H9 (cell line): ENCODE measurements at regions not wholly inside any gene's neighbourhood (a gene's known extent, or its start where the extent isn't known, plus 50 kb on each side); places are given as distances from the start of the nearest gene placed in this dataset.

Source experiments
- DNase-seq: peaks from one replicate; pipeline ENCODE4 v3.0.0-alpha.2; 2017
- H2AFZ ChIP-seq: one replicate; pipeline ENCODE4 v1.6.1; 2013; ENCODE audit warnings: mild to moderate bottlenecking, low read length, control low read depth, moderate library complexity
- H2AK5ac ChIP-seq: 2 replicates; pipeline ENCODE4 v1.6.1; 2013; ENCODE audit warnings: low read length, control low read depth, mixed read lengths; ENCODE audit not compliant: insufficient read length
- H2BK120ac ChIP-seq: one replicate; pipeline ENCODE4 v1.6.1; 2013; ENCODE audit warnings: low read depth, mild to moderate bottlenecking, low read length, control low read depth, inconsistent platforms; ENCODE audit not compliant: poor library complexity, severe bottlenecking
- H2BK12ac ChIP-seq: 2 replicates; pipeline ENCODE4 v1.6.1; 2013; ENCODE audit warnings: low read length, control low read depth, mixed read lengths, low read depth; ENCODE audit not compliant: insufficient read length
- H2BK15ac ChIP-seq: 2 replicates; pipeline ENCODE4 v1.6.1; 2013; ENCODE audit warnings: low read depth, low read length, control low read depth
- H2BK20ac ChIP-seq: one replicate; pipeline ENCODE4 v1.6.1; 2013; ENCODE audit warnings: low read depth, mild to moderate bottlenecking, low read length, control low read depth, inconsistent platforms; ENCODE audit not compliant: poor library complexity, severe bottlenecking
- H2BK5ac ChIP-seq: 2 replicates; pipeline ENCODE4 v1.6.1; 2013; ENCODE audit warnings: low read length, control low read depth, mixed read lengths; ENCODE audit not compliant: insufficient read length
- H3K14ac ChIP-seq: 2 replicates; pipeline ENCODE4 v1.6.1; 2013; ENCODE audit warnings: low read length, control low read depth; ENCODE audit not compliant: insufficient read depth
- H3K18ac ChIP-seq: 2 replicates; pipeline ENCODE4 v1.6.1; 2013; ENCODE audit warnings: low read depth, mild to moderate bottlenecking, mixed read lengths, low read length, control low read depth; ENCODE audit not compliant: insufficient read length
- H3K23ac ChIP-seq: 2 replicates; pipeline ENCODE4 v1.6.1; 2013; ENCODE audit warnings: low read length, control low read depth, mixed read lengths, low read depth; ENCODE audit not compliant: insufficient read length
- H3K23me2 ChIP-seq: 2 replicates; pipeline ENCODE4 v1.6.1; 2013; ENCODE audit warnings: low read depth, mild to moderate bottlenecking, mixed read lengths, low read length, control low read depth; ENCODE audit not compliant: insufficient read length, poor library complexity, severe bottlenecking
- H3K27ac ChIP-seq: 2 replicates; pipeline ENCODE4 v1.5.1; 2013; ENCODE audit warnings: low read length, control low read depth, mixed read lengths, low read depth; ENCODE audit not compliant: insufficient read length
- H3K27me3 ChIP-seq: 2 replicates; pipeline ENCODE4 v1.6.1; 2013; ENCODE audit warnings: low read length, control low read depth, inconsistent platforms; ENCODE audit not compliant: insufficient read depth
- H3K4ac ChIP-seq: 2 replicates; pipeline ENCODE4 v1.6.1; 2013; ENCODE audit warnings: low read depth, mild to moderate bottlenecking, control low read depth, inconsistent platforms, low read length, moderate library complexity
- H3K4me1 ChIP-seq: 2 replicates; pipeline ENCODE4 v1.6.1; 2013; ENCODE audit warnings: low read length, control low read depth, inconsistent platforms; ENCODE audit not compliant: insufficient read depth
- H3K4me2 ChIP-seq: 2 replicates; pipeline ENCODE4 v1.6.1; 2013; ENCODE audit warnings: low read length, control low read depth, mixed read lengths; ENCODE audit not compliant: insufficient read length, insufficient read depth
- H3K56ac ChIP-seq: 2 replicates; pipeline ENCODE4 v1.6.1; 2013; ENCODE audit warnings: low read depth, mild to moderate bottlenecking, mixed read lengths, low read length, control low read depth; ENCODE audit not compliant: insufficient read length
- H3K79me1 ChIP-seq: 2 replicates; pipeline ENCODE4 v1.6.1; 2013; ENCODE audit warnings: low read depth, mild to moderate bottlenecking, moderate library complexity, low read length, control low read depth, inconsistent platforms; ENCODE audit not compliant: insufficient read depth, poor library complexity, severe bottlenecking
- H3K79me2 ChIP-seq: 2 replicates; pipeline ENCODE4 v1.6.1; 2013; ENCODE audit warnings: low read length, control low read depth, inconsistent platforms; ENCODE audit not compliant: insufficient read depth
- H3K9ac ChIP-seq: 2 replicates; pipeline ENCODE4 v1.6.1; 2013; ENCODE audit warnings: low read length, control low read depth, mixed read lengths; ENCODE audit not compliant: insufficient read length; ENCODE audit errors: extremely low read depth
- H3K9me3 ChIP-seq: one replicate; pipeline ENCODE4 v1.6.1; 2013; ENCODE audit warnings: low read depth, low read length, inconsistent platforms; ENCODE audit not compliant: control insufficient read depth
- H3T11ph ChIP-seq: one replicate; pipeline ENCODE4 v1.6.1; 2013; ENCODE audit warnings: mild to moderate bottlenecking, low read length, control low read depth, inconsistent platforms
- H4K20me1 ChIP-seq: one replicate; pipeline ENCODE4 v1.6.1; 2013; ENCODE audit not compliant: control insufficient read depth, insufficient read length, insufficient read depth
- H4K5ac ChIP-seq: 2 replicates; pipeline ENCODE4 v1.6.1; 2013; ENCODE audit warnings: low read depth, mild to moderate bottlenecking, mixed read lengths, low read length, control low read depth; ENCODE audit not compliant: insufficient read length
- H4K8ac ChIP-seq: replicated peaks from 2 replicates; pipeline ENCODE4 v1.6.1; 2013; ENCODE audit warnings: low read length, control low read depth, mixed read lengths, low read depth; ENCODE audit not compliant: insufficient read length
- H4K91ac ChIP-seq: 2 replicates; pipeline ENCODE4 v1.6.1; 2013; ENCODE audit warnings: low read depth, mild to moderate bottlenecking, moderate library complexity, mixed read lengths, low read length, control low read depth; ENCODE audit not compliant: insufficient read length
- H3K27ac Mint-ChIP-seq, 3 experiments: 2 replicates in 2 of 3; 3 replicates in 1 of 3; pipeline ENCODE4 v1.8.0; 2020 to 2021; ENCODE audit warnings: mixed read lengths in 3 of 3, mild to moderate bottlenecking in 1 of 3, moderate library complexity in 1 of 3
- H3K27me3 Mint-ChIP-seq: 2 replicates; pipeline ENCODE4 v1.8.0; 2021; ENCODE audit warnings: low read depth, mild to moderate bottlenecking, moderate library complexity, mixed read lengths
- H3K36me3 Mint-ChIP-seq, 3 experiments: 2 replicates in 2 of 3; 3 replicates in 1 of 3; pipeline ENCODE4 v1.8.0; 2020 to 2021; ENCODE audit warnings: low read depth in 3 of 3, mixed read lengths in 3 of 3; ENCODE audit not compliant: insufficient read depth in 1 of 3
- H3K4me1 Mint-ChIP-seq, 2 experiments: 2 replicates each; pipeline ENCODE4 v1.8.0; 2020; ENCODE audit warnings: mixed read lengths in 2 of 2
- H3K4me3 Mint-ChIP-seq, 2 experiments: 2 replicates in 1 of 2; 3 replicates in 1 of 2; pipeline ENCODE4 v1.8.0; 2020 to 2021; ENCODE audit warnings: mild to moderate bottlenecking in 2 of 2, mixed read lengths in 2 of 2, moderate library complexity in 1 of 2
- H3K9me3 Mint-ChIP-seq, 2 experiments: 2 replicates in 1 of 2; 3 replicates in 1 of 2; pipeline ENCODE4 v1.8.0; 2020; ENCODE audit warnings: mild to moderate bottlenecking in 2 of 2, mixed read lengths in 2 of 2, moderate library complexity in 1 of 2
- WGBS: extraction: QIAGEN DNeasy Blood & Tissue Kit; methylation state at CpG from one replicate; pipeline ENCODE4 v1.1.7; 2013; ENCODE audit warnings: missing lambda C conversion rate, low lambda C conversion rate, mixed read lengths; ENCODE audit not compliant: insufficient read length; ENCODE audit errors: extremely low coverage; 5-methylcytosine and 5-hydroxymethylcytosine counted together
- TF ChIP-seq, protein P1 (sequence below): fragments of 200-600 bp; sonication (generic); conservative IDR thresholded peaks from 3 replicates; pipeline ENCODE4 v1.8.0; 2021; ENCODE audit warnings: antibody characterized with exemption, mild to moderate bottlenecking

DNA sequence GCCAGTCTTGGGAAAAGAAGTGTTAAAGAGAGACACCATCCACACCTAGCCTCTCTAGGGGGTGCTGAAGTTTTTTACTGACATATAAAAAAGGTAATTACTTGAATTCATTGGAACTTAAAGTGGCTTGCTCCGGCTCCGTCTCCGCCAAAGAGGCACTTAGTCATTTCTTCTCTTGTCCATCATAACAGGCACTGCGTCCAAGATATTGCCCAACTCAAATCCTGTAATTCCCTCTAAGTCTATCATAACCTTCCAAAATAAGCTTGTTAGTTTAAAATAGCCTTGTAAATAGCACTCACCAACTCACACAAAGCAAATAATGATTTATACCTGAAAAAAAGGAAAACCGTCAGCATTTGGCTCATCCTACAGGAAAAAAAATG lies 160.5 kb downstream of the ZBTB18 start:
- no peak overlapping the region for H2BK120ac ChIP-seq
- no peak overlapping the region for H3K4me2 ChIP-seq
- H3K27ac ChIP-seq = no peak overlapping the region
- H2BK15ac ChIP-seq = no peak overlapping the region
- no peaks in the 10 kb centered on the region for H3K4me1 ChIP-seq
- no peaks in the 10 kb centered on the region for H3K23me2 ChIP-seq
- Mint-ChIP-seq H3K9me3 (peaks cover 3 to 9% of the 10 kb centered on the region in 2 experiments; a peak in 2 of 5 replicates), H3K36me3 (peaks cover 0 to 5% (median 1%) of the 10 kb centered on the region in 3 experiments; a peak in 2 of 7 replicates), H3K4me3 (no peak overlapping the region), H3K27ac (no peak overlapping the region), H3K4me1 (peaks cover 9 to 11% of the 10 kb centered on the region in 2 experiments), H3K27me3 (peaks cover 2% of the 10 kb centered on the region)
- H3K9ac ChIP-seq = no peak overlapping the region
- no peak overlapping the region for H3K14ac ChIP-seq
- no peak overlapping the region for H4K8ac ChIP-seq
- no peak overlapping the region for H2BK12ac ChIP-seq
- no peak overlapping the region for H2AK5ac ChIP-seq
- no peaks in the 10 kb centered on the region for H3K79me1 ChIP-seq
- H2BK5ac ChIP-seq = no peak overlapping the region
- no peak overlapping the region for H3K4ac ChIP-seq
- no peak overlapping the region for H3K56ac ChIP-seq
- no peaks in the 10 kb centered on the region for H3K9me3 ChIP-seq
- no peak overlapping the region for H3K23ac ChIP-seq
- H4K5ac ChIP-seq = no peak overlapping the region
- no peak for DNase-seq
- H4K20me1 ChIP-seq = no peaks in the 10 kb centered on the region
- no peaks in the 10 kb centered on the region for H3K27me3 ChIP-seq
- no peak overlapping the region for H2BK20ac ChIP-seq
- no peak overlapping the region for H3T11ph ChIP-seq
- WGBS = no CpG with 5 or more reads among the region's 5 CpGs
- no peak overlapping the region for H3K18ac ChIP-seq
- no peaks in the 10 kb centered on the region for H3K79me2 ChIP-seq
- H2AFZ ChIP-seq = no peak overlapping the region
- TF ChIP-seq, protein P1, sequence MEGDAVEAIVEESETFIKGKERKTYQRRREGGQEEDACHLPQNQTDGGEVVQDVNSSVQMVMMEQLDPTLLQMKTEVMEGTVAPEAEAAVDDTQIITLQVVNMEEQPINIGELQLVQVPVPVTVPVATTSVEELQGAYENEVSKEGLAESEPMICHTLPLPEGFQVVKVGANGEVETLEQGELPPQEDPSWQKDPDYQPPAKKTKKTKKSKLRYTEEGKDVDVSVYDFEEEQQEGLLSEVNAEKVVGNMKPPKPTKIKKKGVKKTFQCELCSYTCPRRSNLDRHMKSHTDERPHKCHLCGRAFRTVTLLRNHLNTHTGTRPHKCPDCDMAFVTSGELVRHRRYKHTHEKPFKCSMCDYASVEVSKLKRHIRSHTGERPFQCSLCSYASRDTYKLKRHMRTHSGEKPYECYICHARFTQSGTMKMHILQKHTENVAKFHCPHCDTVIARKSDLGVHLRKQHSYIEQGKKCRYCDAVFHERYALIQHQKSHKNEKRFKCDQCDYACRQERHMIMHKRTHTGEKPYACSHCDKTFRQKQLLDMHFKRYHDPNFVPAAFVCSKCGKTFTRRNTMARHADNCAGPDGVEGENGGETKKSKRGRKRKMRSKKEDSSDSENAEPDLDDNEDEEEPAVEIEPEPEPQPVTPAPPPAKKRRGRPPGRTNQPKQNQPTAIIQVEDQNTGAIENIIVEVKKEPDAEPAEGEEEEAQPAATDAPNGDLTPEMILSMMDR = no peak
- H4K91ac ChIP-seq = no peak overlapping the region
